Fibroblast of lung (primary cell): ENCODE measurements at regions not wholly inside any gene's neighbourhood (a gene's known extent, or its start where the extent isn't known, plus 50 kb on each side); places are given as distances from the start of the nearest gene placed in this dataset.

Experiments
- DNase-seq, 2 donors: peaks; one replicate each; pipeline versions ENCODE4 v3.0.0 to v3.0.0-alpha.2; 2010; ENCODE audit warnings: low read depth in 2 of 2
- H2AFZ ChIP-seq: 2 replicates; pipeline ENCODE4 v1.5.1; 2012; ENCODE audit warnings: low read length, control low read depth, inconsistent platforms
- H3K27ac ChIP-seq: 2 replicates; pipeline ENCODE4 v1.5.1; 2011; ENCODE audit warnings: low read length, control low read depth; ENCODE audit not compliant: insufficient read depth
- H3K27me3 ChIP-seq: 2 replicates; pipeline ENCODE4 v1.5.1; 2011; ENCODE audit warnings: mild to moderate bottlenecking, low read length; ENCODE audit not compliant: control insufficient read depth, insufficient read depth
- H3K36me3 ChIP-seq: 2 replicates; pipeline ENCODE4 v1.5.1; 2011; ENCODE audit warnings: low read length; ENCODE audit not compliant: control insufficient read depth, insufficient read depth
- H3K4me1 ChIP-seq: 2 replicates; pipeline ENCODE4 v1.5.1; 2011; ENCODE audit warnings: low read length; ENCODE audit not compliant: control insufficient read depth, insufficient read depth; ENCODE audit errors: extremely low read depth
- H3K4me2 ChIP-seq: 2 replicates; pipeline ENCODE4 v1.5.1; 2011; ENCODE audit warnings: low read length, control low read depth; ENCODE audit not compliant: insufficient read depth; ENCODE audit errors: extremely low read depth
- H3K4me3 ChIP-seq, 4 experiments: fragments of 200-600 bp in 1 of 4; sonication (generic) in 1 of 4; replicated peaks in 1 of 4; 2 replicates each; pipeline ENCODE4 v1.5.1; 2011 to 2016; ENCODE audit warnings: low read length in 4 of 4, low read depth in 3 of 4, mild to moderate bottlenecking in 3 of 4, control low read depth in 2 of 4, inconsistent platforms in 1 of 4, mixed read lengths in 1 of 4; ENCODE audit not compliant: insufficient read depth in 1 of 4; ENCODE audit errors: control extremely low read depth in 1 of 4
- H3K79me2 ChIP-seq: 2 replicates; pipeline ENCODE4 v1.5.1; 2012; ENCODE audit warnings: mild to moderate bottlenecking, low read length, inconsistent platforms; ENCODE audit not compliant: control insufficient read depth, insufficient read depth
- H3K9ac ChIP-seq: 2 replicates; pipeline ENCODE4 v1.5.1; 2011; ENCODE audit warnings: mild to moderate bottlenecking, low read length, control low read depth; ENCODE audit not compliant: insufficient read depth
- H3K9me3 ChIP-seq: 2 replicates; pipeline ENCODE4 v1.5.1; 2012; ENCODE audit warnings: low read depth, low read length; ENCODE audit not compliant: control insufficient read depth, insufficient read depth
- H4K20me1 ChIP-seq: 2 replicates; pipeline ENCODE4 v1.5.1; 2011; ENCODE audit warnings: low read length; ENCODE audit not compliant: control insufficient read depth, insufficient read depth; ENCODE audit errors: extremely low read depth
- CTCF ChIP-seq, 2 donors: IDR thresholded peaks in 1 of 2; conservative IDR thresholded peaks in 1 of 2; 1 replicate in 1 of 2; 2 replicates in 1 of 2; pipeline ENCODE4 v1.5.1; 2011 to 2012; ENCODE audit warnings: low read length in 2 of 2, control low read depth in 1 of 2, inconsistent platforms in 1 of 2, low read depth in 1 of 2, mild to moderate bottlenecking in 1 of 2
- EZH2 ChIP-seq: IDR thresholded peaks from 2 replicates; pipeline ENCODE4 v1.5.1; 2012; ENCODE audit warnings: low read length, control low read depth, mild to moderate bottlenecking; ENCODE audit errors: missing control alignments

- no peak for DNase-seq
- no peak overlapping the region for H2AFZ ChIP-seq
- TF ChIP-seq CTCF (conservative IDR thresholded peaks at IDR 0.05 in 1 of 2, IDR thresholded peaks at IDR 0.05 in 1 of 2; ENCODE audit: low read depth in 1 of 2, low read length in 2 of 2): no peak
- TF ChIP-seq EZH2: no peak
- no peak overlapping the region for H3K9ac ChIP-seq
- H3K27me3 ChIP-seq: no peaks in the 10 kb centered on the region
- no peaks in the 10 kb centered on the region for H4K20me1 ChIP-seq
- H3K4me2 ChIP-seq: no peak overlapping the region
- H3K36me3 ChIP-seq: no peaks in the 10 kb centered on the region
- no peaks in the 10 kb centered on the region for H3K9me3 ChIP-seq
- H3K27ac ChIP-seq: no peak overlapping the region
- no peaks in the 10 kb centered on the region for H3K79me2 ChIP-seq
- H3K4me1 ChIP-seq: no peaks in the 10 kb centered on the region
- H3K4me3 ChIP-seq: no peak overlapping the region
These were observed 347.6 kb downstream of the CYRIA start for GRCh38 chr2:16318051-16318450.

GRCh38 chr2:16317211-16317830, 348.3 kb downstream of the CYRIA start:
- no peaks in the 10 kb centered on the region for H3K27me3 ChIP-seq
- H3K36me3 ChIP-seq: no peaks in the 10 kb centered on the region
- no peak overlapping the region for H3K4me2 ChIP-seq
- H3K27ac ChIP-seq: no peak overlapping the region
- no peaks in the 10 kb centered on the region for H3K4me1 ChIP-seq
- H2AFZ ChIP-seq: no peak overlapping the region
- no peak overlapping the region for H3K9ac ChIP-seq
- no peak overlapping the region for H3K4me3 ChIP-seq
- no peaks in the 10 kb centered on the region for H3K9me3 ChIP-seq
- H4K20me1 ChIP-seq: no peaks in the 10 kb centered on the region
- H3K79me2 ChIP-seq: no peaks in the 10 kb centered on the region
- no peak for DNase-seq
- TF ChIP-seq EZH2: no peak
- TF ChIP-seq CTCF (conservative IDR thresholded peaks at IDR 0.05 in 1 of 2, IDR thresholded peaks at IDR 0.05 in 1 of 2; ENCODE audit: low read depth in 1 of 2, low read length in 2 of 2): no peak

GRCh38 chr2:16316456-16317210, 349.0 kb downstream of the CYRIA start:
- Histone ChIP-seq H3K4me1 (no peaks in the 10 kb centered on the region), H3K9me3 (no peaks in the 10 kb centered on the region), H3K4me3 (no peak overlapping the region), H3K4me2 (no peak overlapping the region), H3K27ac (no peak overlapping the region), H2AFZ (no peak overlapping the region), H3K27me3 (no peaks in the 10 kb centered on the region), H3K9ac (no peak overlapping the region), H3K79me2 (no peaks in the 10 kb centered on the region), H3K36me3 (no peaks in the 10 kb centered on the region), H4K20me1 (no peaks in the 10 kb centered on the region)
- TF ChIP-seq EZH2 (no peak), CTCF (conservative IDR thresholded peaks at IDR 0.05 in 1 of 2, IDR thresholded peaks at IDR 0.05 in 1 of 2; ENCODE audit: low read depth in 1 of 2, low read length in 2 of 2) (no peak)
- DNase-seq: no peak
